Fibroblast of lung (primary cell): ENCODE measurements at regions not wholly inside any gene's neighbourhood (a gene's known extent, or its start where the extent isn't known, plus 50 kb on each side); places are given as distances from the start of the nearest gene placed in this dataset.

Source experiments
- DNase-seq, 2 donors: peaks; one replicate each; pipeline versions ENCODE4 v3.0.0 to v3.0.0-alpha.2; 2010; ENCODE audit warnings: low read depth in 2 of 2
- H2AFZ ChIP-seq: 2 replicates; pipeline ENCODE4 v1.5.1; 2012; ENCODE audit warnings: low read length, control low read depth, inconsistent platforms
- H3K27ac ChIP-seq: 2 replicates; pipeline ENCODE4 v1.5.1; 2011; ENCODE audit warnings: low read length, control low read depth; ENCODE audit not compliant: insufficient read depth
- H3K27me3 ChIP-seq: 2 replicates; pipeline ENCODE4 v1.5.1; 2011; ENCODE audit warnings: mild to moderate bottlenecking, low read length; ENCODE audit not compliant: control insufficient read depth, insufficient read depth
- H3K36me3 ChIP-seq: 2 replicates; pipeline ENCODE4 v1.5.1; 2011; ENCODE audit warnings: low read length; ENCODE audit not compliant: control insufficient read depth, insufficient read depth
- H3K4me1 ChIP-seq: 2 replicates; pipeline ENCODE4 v1.5.1; 2011; ENCODE audit warnings: low read length; ENCODE audit not compliant: control insufficient read depth, insufficient read depth; ENCODE audit errors: extremely low read depth
- H3K4me2 ChIP-seq: 2 replicates; pipeline ENCODE4 v1.5.1; 2011; ENCODE audit warnings: low read length, control low read depth; ENCODE audit not compliant: insufficient read depth; ENCODE audit errors: extremely low read depth
- H3K4me3 ChIP-seq, 4 experiments: fragments of 200-600 bp in 1 of 4; sonication (generic) in 1 of 4; replicated peaks in 1 of 4; 2 replicates each; pipeline ENCODE4 v1.5.1; 2011 to 2016; ENCODE audit warnings: low read length in 4 of 4, low read depth in 3 of 4, mild to moderate bottlenecking in 3 of 4, control low read depth in 2 of 4, inconsistent platforms in 1 of 4, mixed read lengths in 1 of 4; ENCODE audit not compliant: insufficient read depth in 1 of 4; ENCODE audit errors: control extremely low read depth in 1 of 4
- H3K79me2 ChIP-seq: 2 replicates; pipeline ENCODE4 v1.5.1; 2012; ENCODE audit warnings: mild to moderate bottlenecking, low read length, inconsistent platforms; ENCODE audit not compliant: control insufficient read depth, insufficient read depth
- H3K9ac ChIP-seq: 2 replicates; pipeline ENCODE4 v1.5.1; 2011; ENCODE audit warnings: mild to moderate bottlenecking, low read length, control low read depth; ENCODE audit not compliant: insufficient read depth
- H3K9me3 ChIP-seq: 2 replicates; pipeline ENCODE4 v1.5.1; 2012; ENCODE audit warnings: low read depth, low read length; ENCODE audit not compliant: control insufficient read depth, insufficient read depth
- H4K20me1 ChIP-seq: 2 replicates; pipeline ENCODE4 v1.5.1; 2011; ENCODE audit warnings: low read length; ENCODE audit not compliant: control insufficient read depth, insufficient read depth; ENCODE audit errors: extremely low read depth
- EZH2 ChIP-seq: IDR thresholded peaks from 2 replicates; pipeline ENCODE4 v1.5.1; 2012; ENCODE audit warnings: low read length, control low read depth, mild to moderate bottlenecking; ENCODE audit errors: missing control alignments
- TF ChIP-seq, protein P1 (sequence below), 2 donors: IDR thresholded peaks in 1 of 2; conservative IDR thresholded peaks in 1 of 2; 1 replicate in 1 of 2; 2 replicates in 1 of 2; pipeline ENCODE4 v1.5.1; 2011 to 2012; ENCODE audit warnings: low read length in 2 of 2, control low read depth in 1 of 2, inconsistent platforms in 1 of 2, low read depth in 1 of 2, mild to moderate bottlenecking in 1 of 2

DNA sequence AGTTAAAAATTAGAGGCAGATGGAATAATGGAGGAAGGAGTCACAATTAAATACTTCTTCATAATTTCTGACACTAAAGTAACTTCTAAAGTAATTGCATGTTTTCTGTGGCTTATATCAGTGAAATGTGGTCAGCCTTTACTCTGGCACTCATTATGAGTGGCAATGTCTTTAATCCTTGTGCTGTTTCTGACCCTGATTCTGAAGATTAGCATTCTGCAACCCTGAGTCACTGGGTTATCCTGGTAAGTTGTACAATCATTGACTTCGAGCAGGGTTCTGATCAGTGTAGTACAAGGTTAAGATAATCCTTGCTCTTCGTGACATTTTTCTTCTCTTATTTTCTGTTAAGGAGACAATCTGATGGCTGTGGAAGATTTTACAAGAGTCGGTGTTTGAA is 379.4 kb upstream of the RORB start:
- peak in 1 of 2 donors; percentile 28 for DNase-seq
- Histone ChIP-seq H3K9ac (no peak overlapping the region), H3K36me3 (no peaks in the 10 kb centered on the region), H3K4me1 (no peaks in the 10 kb centered on the region), H2AFZ (no peak overlapping the region), H3K27me3 (no peaks in the 10 kb centered on the region), H3K27ac (no peak overlapping the region), H4K20me1 (no peaks in the 10 kb centered on the region), H3K79me2 (no peaks in the 10 kb centered on the region), H3K4me3 (no peak overlapping the region), H3K9me3 (no peaks in the 10 kb centered on the region), H3K4me2 (no peak overlapping the region)
- TF ChIP-seq, protein P1, sequence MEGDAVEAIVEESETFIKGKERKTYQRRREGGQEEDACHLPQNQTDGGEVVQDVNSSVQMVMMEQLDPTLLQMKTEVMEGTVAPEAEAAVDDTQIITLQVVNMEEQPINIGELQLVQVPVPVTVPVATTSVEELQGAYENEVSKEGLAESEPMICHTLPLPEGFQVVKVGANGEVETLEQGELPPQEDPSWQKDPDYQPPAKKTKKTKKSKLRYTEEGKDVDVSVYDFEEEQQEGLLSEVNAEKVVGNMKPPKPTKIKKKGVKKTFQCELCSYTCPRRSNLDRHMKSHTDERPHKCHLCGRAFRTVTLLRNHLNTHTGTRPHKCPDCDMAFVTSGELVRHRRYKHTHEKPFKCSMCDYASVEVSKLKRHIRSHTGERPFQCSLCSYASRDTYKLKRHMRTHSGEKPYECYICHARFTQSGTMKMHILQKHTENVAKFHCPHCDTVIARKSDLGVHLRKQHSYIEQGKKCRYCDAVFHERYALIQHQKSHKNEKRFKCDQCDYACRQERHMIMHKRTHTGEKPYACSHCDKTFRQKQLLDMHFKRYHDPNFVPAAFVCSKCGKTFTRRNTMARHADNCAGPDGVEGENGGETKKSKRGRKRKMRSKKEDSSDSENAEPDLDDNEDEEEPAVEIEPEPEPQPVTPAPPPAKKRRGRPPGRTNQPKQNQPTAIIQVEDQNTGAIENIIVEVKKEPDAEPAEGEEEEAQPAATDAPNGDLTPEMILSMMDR (conservative IDR thresholded peaks at IDR 0.05 in 1 of 2, IDR thresholded peaks at IDR 0.05 in 1 of 2; ENCODE audit: low read depth in 1 of 2, low read length in 2 of 2): no peak
- TF ChIP-seq EZH2: no peak

DNA sequence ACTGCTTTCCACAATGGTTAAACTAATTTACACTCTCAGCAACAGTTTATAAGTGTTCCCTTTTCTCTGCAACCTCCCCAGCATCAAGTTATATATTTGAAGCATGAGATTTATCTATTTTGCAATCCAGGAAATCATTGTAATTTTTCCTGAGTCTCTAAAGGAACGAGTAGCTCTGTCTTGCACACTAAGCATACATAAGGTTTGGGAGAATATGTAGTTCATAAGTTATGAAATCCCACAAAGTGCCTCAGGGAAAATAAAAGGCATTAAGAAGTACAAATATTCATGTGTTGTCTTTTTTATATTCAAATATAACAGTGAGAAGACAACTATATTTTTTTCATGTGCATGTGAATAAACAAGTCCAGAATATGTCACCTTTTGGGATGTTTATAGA is 377.1 kb upstream of the RORB start:
- H3K4me2 ChIP-seq: no peak overlapping the region
- no peaks in the 10 kb centered on the region for H4K20me1 ChIP-seq
- no peak for DNase-seq
- H3K4me3 ChIP-seq: no peak overlapping the region
- H3K4me1 ChIP-seq: no peaks in the 10 kb centered on the region
- H2AFZ ChIP-seq: no peak overlapping the region
- TF ChIP-seq, protein P1 (conservative IDR thresholded peaks at IDR 0.05 in 1 of 2, IDR thresholded peaks at IDR 0.05 in 1 of 2; ENCODE audit: low read depth in 1 of 2, low read length in 2 of 2): no peak
- TF ChIP-seq EZH2: no peak
- no peaks in the 10 kb centered on the region for H3K79me2 ChIP-seq
- H3K9me3 ChIP-seq: no peaks in the 10 kb centered on the region
- H3K36me3 ChIP-seq: no peaks in the 10 kb centered on the region
- no peak overlapping the region for H3K9ac ChIP-seq
- H3K27ac ChIP-seq: no peak overlapping the region
- H3K27me3 ChIP-seq: no peaks in the 10 kb centered on the region

DNA sequence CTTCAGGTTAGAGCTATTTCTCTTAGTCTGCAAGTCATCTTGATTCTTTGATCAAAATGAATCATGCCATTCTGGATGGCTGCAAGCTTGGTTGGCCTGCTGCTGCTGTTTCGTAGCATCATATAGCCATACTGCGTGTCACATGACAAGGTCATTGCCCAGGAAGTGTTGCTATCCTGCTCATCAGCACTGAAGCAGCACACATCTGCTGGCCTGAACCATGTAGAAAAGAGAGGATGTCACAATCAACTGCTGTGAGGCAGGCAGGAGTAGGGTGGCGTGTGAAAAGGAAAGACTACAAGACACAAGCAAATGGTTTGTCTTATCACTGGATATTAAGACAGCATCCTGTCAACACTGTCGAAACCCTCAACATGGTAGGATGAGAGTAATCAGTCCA is 376.7 kb upstream of the RORB start:
- Histone ChIP-seq H2AFZ (no peak overlapping the region), H3K79me2 (no peaks in the 10 kb centered on the region), H3K4me1 (no peaks in the 10 kb centered on the region), H4K20me1 (no peaks in the 10 kb centered on the region), H3K4me2 (no peak overlapping the region), H3K9me3 (no peaks in the 10 kb centered on the region), H3K27me3 (no peaks in the 10 kb centered on the region), H3K27ac (no peak overlapping the region), H3K9ac (no peak overlapping the region), H3K4me3 (no peak overlapping the region), H3K36me3 (no peaks in the 10 kb centered on the region)
- TF ChIP-seq, protein P1 (conservative IDR thresholded peaks at IDR 0.05 in 1 of 2, IDR thresholded peaks at IDR 0.05 in 1 of 2; ENCODE audit: low read depth in 1 of 2, low read length in 2 of 2): no peak
- no peak for TF ChIP-seq EZH2
- DNase-seq: no peak
